Neural cell (in vitro differentiated cells): ENCODE measurements at regions not wholly inside any gene's neighbourhood (a gene's known extent, or its start where the extent isn't known, plus 50 kb on each side); places are given as distances from the start of the nearest gene placed in this dataset.

ENCODE experiments used
- H2AFZ ChIP-seq: fragments of 200-600, 300-800 bp; sonication (generic), shearing (Covaris generic); 2 replicates; pipeline ENCODE4 v1.6.0; 2014; ENCODE audit warnings: low read depth, mild to moderate bottlenecking, antibody characterized with exemption, low read length, moderate library complexity
- H3F3A ChIP-seq: fragments of 200-600 bp; shearing (Covaris generic); 2 replicates; pipeline ENCODE4 v1.6.1; 2016; ENCODE audit warnings: mild to moderate bottlenecking, moderate library complexity, mixed read lengths, antibody characterized with exemption, low read length; ENCODE audit not compliant: insufficient read depth, poor library complexity, severe bottlenecking
- H3K27ac ChIP-seq: fragments of 200-600, 300-800 bp; sonication (generic), shearing (Covaris generic); 2 replicates; pipeline ENCODE4 v1.5.1; 2014; ENCODE audit warnings: mild to moderate bottlenecking, low read length, moderate library complexity
- H3K27me3 ChIP-seq: fragments of 300-800, 200-600 bp; sonication (generic), shearing (Covaris generic); 2 replicates; pipeline ENCODE4 v1.6.0; 2014; ENCODE audit warnings: mild to moderate bottlenecking, low read depth, low read length, moderate library complexity; ENCODE audit not compliant: insufficient read depth
- H3K36me3 ChIP-seq: fragments of 300-800, 200-600 bp; sonication (generic), shearing (Covaris generic); 2 replicates; pipeline ENCODE4 v1.5.1; 2014; ENCODE audit warnings: mild to moderate bottlenecking, antibody characterized with exemption, low read length, moderate library complexity; ENCODE audit not compliant: insufficient read depth
- H3K4me2 ChIP-seq: fragments of 300-800, 200-600 bp; sonication (generic), shearing (Covaris generic); 2 replicates; pipeline ENCODE4 v1.6.0; 2014; ENCODE audit warnings: mild to moderate bottlenecking, low read length
- H3K4me3 ChIP-seq: fragments of 300-800, 200-600 bp; sonication (generic), shearing (Covaris generic); 2 replicates; pipeline ENCODE4 v1.5.1; 2014; ENCODE audit warnings: mild to moderate bottlenecking, low read length, moderate library complexity
- H3K79me2 ChIP-seq: fragments of 200-600 bp; shearing (Covaris generic); replicated peaks from 2 replicates; pipeline ENCODE4 v1.6.0; 2014; ENCODE audit warnings: mild to moderate bottlenecking, low read length, moderate library complexity; ENCODE audit not compliant: insufficient read depth
- H3K9ac ChIP-seq: fragments of 300-800, 200-600 bp; sonication (generic), shearing (Covaris generic); 2 replicates; pipeline ENCODE4 v1.6.1; 2016; ENCODE audit warnings: mild to moderate bottlenecking, low read length, mixed read lengths
- H3K9me2 ChIP-seq: fragments of 200-600 bp; shearing (Covaris generic); 2 replicates; pipeline ENCODE4 v1.6.1; 2016; ENCODE audit warnings: mild to moderate bottlenecking, low read length, mixed read lengths; ENCODE audit not compliant: insufficient read depth
- H3K9me3 ChIP-seq: fragments of 200-600, 300-800 bp; sonication (generic), shearing (Covaris generic); 2 replicates; pipeline ENCODE4 v1.6.1; 2016; ENCODE audit warnings: mild to moderate bottlenecking, mixed run types, low read length, moderate library complexity, mixed read lengths
- H4K20me1 ChIP-seq: fragments of 200-600 bp; shearing (Covaris generic); 2 replicates; pipeline ENCODE4 v1.6.1; 2016; ENCODE audit warnings: mild to moderate bottlenecking, mixed run types; ENCODE audit not compliant: insufficient read depth
- EP300 ChIP-seq: fragments of 450-650 bp; conservative IDR thresholded peaks from 2 replicates; pipeline ENCODE4 v1.6.1; 2014; ENCODE audit warnings: antibody characterized with exemption, mild to moderate bottlenecking, moderate library complexity; ENCODE audit not compliant: poor library complexity, severe bottlenecking
- EZH2 ChIP-seq: fragments of 200-600, 300-800 bp; shearing (Covaris generic), sonication (generic); IDR thresholded peaks from 2 replicates; pipeline ENCODE4 v1.6.1; 2014; ENCODE audit warnings: antibody characterized with exemption, low read length, borderline replicate concordance, mild to moderate bottlenecking; ENCODE audit not compliant: insufficient read depth, poor library complexity, severe bottlenecking
- MXI1 ChIP-seq: fragments of 450-650 bp; conservative IDR thresholded peaks from 2 replicates; pipeline ENCODE4 v1.6.1; 2014; ENCODE audit warnings: antibody characterized with exemption, mild to moderate bottlenecking; ENCODE audit not compliant: poor library complexity, severe bottlenecking
- POLR2AphosphoS5 ChIP-seq: IDR thresholded peaks from 2 replicates; pipeline ENCODE4 v1.6.1; 2012
- RAD21 ChIP-seq: fragments of 450-650 bp; conservative IDR thresholded peaks from 2 replicates; pipeline ENCODE4 v1.6.1; 2014; ENCODE audit warnings: antibody characterized with exemption, mild to moderate bottlenecking, moderate library complexity
- REST ChIP-seq: IDR thresholded peaks from 2 replicates; pipeline ENCODE4 v1.6.1; 2012; ENCODE audit warnings: borderline replicate concordance
- SMC3 ChIP-seq: fragments of 450-650 bp; conservative IDR thresholded peaks from 2 replicates; pipeline ENCODE4 v1.6.1; 2014; ENCODE audit warnings: antibody characterized with exemption, mild to moderate bottlenecking, moderate library complexity; ENCODE audit not compliant: poor library complexity
- TAF1 ChIP-seq: IDR thresholded peaks from 2 replicates; pipeline ENCODE4 v1.6.1; 2012; ENCODE audit warnings: low read depth
- TF ChIP-seq, protein P1 (sequence below): fragments of 450-650 bp; IDR thresholded peaks from 2 replicates; pipeline ENCODE4 v1.5.1; 2014; ENCODE audit warnings: antibody characterized with exemption, mild to moderate bottlenecking, moderate library complexity; ENCODE audit not compliant: poor library complexity, severe bottlenecking

DNA sequence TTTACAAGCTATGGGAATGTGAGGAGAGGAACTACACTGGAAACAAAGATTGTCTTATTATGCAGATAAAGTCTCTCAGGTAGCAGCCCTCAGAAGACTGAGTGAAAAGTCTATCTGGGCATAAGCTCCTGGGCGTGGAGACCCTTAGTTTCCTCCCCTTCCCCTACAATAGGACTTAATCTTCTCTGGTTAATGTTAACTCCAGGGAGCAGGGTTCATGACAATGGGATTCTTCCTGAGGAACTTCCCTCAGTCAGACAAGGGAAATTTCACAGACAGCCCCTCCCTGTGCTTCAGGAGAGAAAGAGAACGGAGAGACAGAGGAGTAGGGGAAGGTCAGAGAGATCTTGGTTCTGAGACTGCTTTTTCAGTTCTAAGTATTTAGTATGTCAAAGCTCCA is 1428.6 kb downstream of the LRRC4C start:
- Histone ChIP-seq H3K27me3 (no peaks in the 10 kb centered on the region), H3K79me2 (no peaks in the 10 kb centered on the region), H3K9ac (no peak overlapping the region), H3K9me2 (no peaks in the 10 kb centered on the region), H3K4me2 (no peak overlapping the region), H3K4me3 (no peak overlapping the region), H3F3A (no peaks in the 10 kb centered on the region), H3K9me3 (no peaks in the 10 kb centered on the region), H2AFZ (no peak overlapping the region), H3K36me3 (no peaks in the 10 kb centered on the region), H3K27ac (no peak overlapping the region), H4K20me1 (no peaks in the 10 kb centered on the region)
- TF ChIP-seq SMC3 (no peak), EP300 (no peak), RAD21 (no peak), TAF1 (no peak), MXI1 (no peak), EZH2 (no peak), REST (no peak), POLR2AphosphoS5 (no peak)
- TF ChIP-seq, protein P1, sequence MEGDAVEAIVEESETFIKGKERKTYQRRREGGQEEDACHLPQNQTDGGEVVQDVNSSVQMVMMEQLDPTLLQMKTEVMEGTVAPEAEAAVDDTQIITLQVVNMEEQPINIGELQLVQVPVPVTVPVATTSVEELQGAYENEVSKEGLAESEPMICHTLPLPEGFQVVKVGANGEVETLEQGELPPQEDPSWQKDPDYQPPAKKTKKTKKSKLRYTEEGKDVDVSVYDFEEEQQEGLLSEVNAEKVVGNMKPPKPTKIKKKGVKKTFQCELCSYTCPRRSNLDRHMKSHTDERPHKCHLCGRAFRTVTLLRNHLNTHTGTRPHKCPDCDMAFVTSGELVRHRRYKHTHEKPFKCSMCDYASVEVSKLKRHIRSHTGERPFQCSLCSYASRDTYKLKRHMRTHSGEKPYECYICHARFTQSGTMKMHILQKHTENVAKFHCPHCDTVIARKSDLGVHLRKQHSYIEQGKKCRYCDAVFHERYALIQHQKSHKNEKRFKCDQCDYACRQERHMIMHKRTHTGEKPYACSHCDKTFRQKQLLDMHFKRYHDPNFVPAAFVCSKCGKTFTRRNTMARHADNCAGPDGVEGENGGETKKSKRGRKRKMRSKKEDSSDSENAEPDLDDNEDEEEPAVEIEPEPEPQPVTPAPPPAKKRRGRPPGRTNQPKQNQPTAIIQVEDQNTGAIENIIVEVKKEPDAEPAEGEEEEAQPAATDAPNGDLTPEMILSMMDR, result no peak

- no peak overlapping the region for H3K4me3 ChIP-seq
- no peaks in the 10 kb centered on the region for H3K9me2 ChIP-seq
- H3K79me2 ChIP-seq, result no peaks in the 10 kb centered on the region
- no peak overlapping the region for H2AFZ ChIP-seq
- no peaks in the 10 kb centered on the region for H3K9me3 ChIP-seq
- no peaks in the 10 kb centered on the region for H3K36me3 ChIP-seq
- no peaks in the 10 kb centered on the region for H3K27me3 ChIP-seq
- H3K4me2 ChIP-seq, result no peak overlapping the region
- no peak overlapping the region for H3K27ac ChIP-seq
- H3K9ac ChIP-seq, result no peak overlapping the region
- H4K20me1 ChIP-seq, result no peaks in the 10 kb centered on the region
- H3F3A ChIP-seq, result no peaks in the 10 kb centered on the region
- TF ChIP-seq TAF1, result no peak
- TF ChIP-seq REST, result no peak
- no peak for TF ChIP-seq SMC3
- TF ChIP-seq POLR2AphosphoS5, result no peak
- no peak for TF ChIP-seq EP300
- TF ChIP-seq, protein P1, result no peak
- no peak for TF ChIP-seq MXI1
- no peak for TF ChIP-seq RAD21
- no peak for TF ChIP-seq EZH2
Observed at GRCh38 chr11:40029391-40029790, 1430.1 kb downstream of the LRRC4C start.
